Tibial nerve (tissue), 3 donors: ENCODE measurements at regions not wholly inside any gene's neighbourhood (a gene's known extent, or its start where the extent isn't known, plus 50 kb on each side); places are given as distances from the start of the nearest gene placed in this dataset.

Experiments
- CTCF ChIP-seq, 5 experiments: fragments of 200-600 bp in 3 of 5; fragments of 450-650 bp in 2 of 5; sonication (generic) in 3 of 5; IDR thresholded peaks; one replicate each; pipeline ENCODE4 v1.5.1; 2016 to 2019; ENCODE audit warnings: antibody characterized with exemption in 5 of 5, mild to moderate bottlenecking in 3 of 5, moderate library complexity in 2 of 5
- POLR2A ChIP-seq, 2 donors: fragments of 450-650 bp; IDR thresholded peaks; one replicate each; pipeline ENCODE4 v1.6.1; 2017; ENCODE audit warnings: antibody characterized with exemption in 2 of 2, mild to moderate bottlenecking in 2 of 2, moderate library complexity in 2 of 2

GRCh38 chr10:3844491-3845025 is 59.5 kb upstream of the KLF6 start:
- no peak for TF ChIP-seq CTCF (IDR thresholded peaks at IDR 0.05)
- TF ChIP-seq POLR2A (IDR thresholded peaks at IDR 0.05), result no peak
